Lung (tissue), 11 donors: ENCODE measurements at regions not wholly inside any gene's neighbourhood (a gene's known extent, or its start where the extent isn't known, plus 50 kb on each side); places are given as distances from the start of the nearest gene placed in this dataset.

Experiments
- ATAC-seq: fragments of 200-7000 bp; cut with Tn5 transposase; one replicate; pipeline ENCODE4 v1.9.1; 2020; ENCODE audit warnings: moderate number of reproducible peaks; ENCODE audit not compliant: insufficient read depth, low FRiP score
- DNase-seq, 3 donors: peaks; one replicate each; pipeline ENCODE4 v3.0.0-alpha.2; 2013 to 2017
- H3K27ac ChIP-seq, 2 donors: one replicate each; pipeline ENCODE4 v1.5.1; 2013; ENCODE audit warnings: mild to moderate bottlenecking in 2 of 2, moderate library complexity in 2 of 2, control low read depth in 1 of 2, inconsistent platforms in 1 of 2, low read depth in 1 of 2, low read length in 1 of 2
- H3K27me3 ChIP-seq, 3 donors: one replicate each; pipeline ENCODE4 v1.5.1; 2013; ENCODE audit warnings: low read length in 2 of 3; ENCODE audit not compliant: control insufficient read depth in 3 of 3, insufficient read depth in 3 of 3
- H3K36me3 ChIP-seq, 4 donors: one replicate each; pipeline ENCODE4 v1.5.1; 2013; ENCODE audit warnings: low read length in 4 of 4, mild to moderate bottlenecking in 1 of 4, moderate library complexity in 1 of 4; ENCODE audit not compliant: control insufficient read depth in 4 of 4, insufficient read depth in 4 of 4
- H3K4me1 ChIP-seq, 5 donors: one replicate each; pipeline ENCODE4 v1.5.1; 2013; ENCODE audit warnings: low read length in 5 of 5, mild to moderate bottlenecking in 2 of 5, moderate library complexity in 1 of 5; ENCODE audit not compliant: control insufficient read depth in 5 of 5, insufficient read depth in 5 of 5
- H3K4me3 ChIP-seq: one replicate; pipeline ENCODE4 v1.5.1; 2013; ENCODE audit warnings: mild to moderate bottlenecking, control low read depth, moderate library complexity
- H3K9ac ChIP-seq, 2 donors: one replicate each; pipeline ENCODE4 v1.5.1; 2013; ENCODE audit warnings: low read length in 2 of 2, control low read depth in 1 of 2; ENCODE audit not compliant: insufficient read depth in 1 of 2
- H3K9me3 ChIP-seq, 4 donors: one replicate each; pipeline ENCODE4 v1.5.1; 2013; ENCODE audit warnings: low read length in 3 of 4, mild to moderate bottlenecking in 1 of 4, moderate library complexity in 1 of 4; ENCODE audit not compliant: control insufficient read depth in 4 of 4, insufficient read depth in 3 of 4
- WGBS, 2 donors: extraction: QIAGEN DNeasy Blood & Tissue Kit; methylation state at CpG; one replicate each; pipeline ENCODE4 v1.1.7; 2013; 5-methylcytosine and 5-hydroxymethylcytosine counted together
- TF ChIP-seq, protein P1 (sequence below): IDR thresholded peaks from 2 replicates; pipeline ENCODE4 v1.5.1; 2012; ENCODE audit warnings: mild to moderate bottlenecking; ENCODE audit errors: control extremely low read depth, extremely low read depth
- donor health status: control.
- donor health status: control.
- donor health status: Bipolar disorder and iron deficiency.
- donor health status: healthy.
- donor health status: DM: yes; HTN: yes; CAD: no.

DNA sequence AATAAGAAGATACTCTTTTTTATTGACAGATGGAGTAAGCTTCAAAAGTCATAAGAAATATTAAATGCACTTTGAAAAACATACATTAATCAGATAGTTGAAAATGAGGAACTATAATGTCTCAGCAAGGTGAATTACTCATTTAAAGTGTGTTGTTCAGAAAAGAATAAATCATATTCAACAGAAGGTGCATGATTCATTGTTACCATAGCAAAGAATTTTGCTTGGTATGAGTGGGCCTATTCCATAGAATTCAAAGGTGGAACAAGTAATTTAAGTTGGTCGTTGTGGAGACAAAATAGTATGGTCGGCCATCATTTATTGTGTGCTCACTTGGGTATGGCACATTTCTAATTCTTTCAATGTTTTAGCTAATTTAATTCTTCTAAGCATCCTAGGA is 1920.2 kb upstream of the CDH9 start:
- DNase-seq (no peak), ATAC-seq (no peak)
- TF ChIP-seq, protein P1, sequence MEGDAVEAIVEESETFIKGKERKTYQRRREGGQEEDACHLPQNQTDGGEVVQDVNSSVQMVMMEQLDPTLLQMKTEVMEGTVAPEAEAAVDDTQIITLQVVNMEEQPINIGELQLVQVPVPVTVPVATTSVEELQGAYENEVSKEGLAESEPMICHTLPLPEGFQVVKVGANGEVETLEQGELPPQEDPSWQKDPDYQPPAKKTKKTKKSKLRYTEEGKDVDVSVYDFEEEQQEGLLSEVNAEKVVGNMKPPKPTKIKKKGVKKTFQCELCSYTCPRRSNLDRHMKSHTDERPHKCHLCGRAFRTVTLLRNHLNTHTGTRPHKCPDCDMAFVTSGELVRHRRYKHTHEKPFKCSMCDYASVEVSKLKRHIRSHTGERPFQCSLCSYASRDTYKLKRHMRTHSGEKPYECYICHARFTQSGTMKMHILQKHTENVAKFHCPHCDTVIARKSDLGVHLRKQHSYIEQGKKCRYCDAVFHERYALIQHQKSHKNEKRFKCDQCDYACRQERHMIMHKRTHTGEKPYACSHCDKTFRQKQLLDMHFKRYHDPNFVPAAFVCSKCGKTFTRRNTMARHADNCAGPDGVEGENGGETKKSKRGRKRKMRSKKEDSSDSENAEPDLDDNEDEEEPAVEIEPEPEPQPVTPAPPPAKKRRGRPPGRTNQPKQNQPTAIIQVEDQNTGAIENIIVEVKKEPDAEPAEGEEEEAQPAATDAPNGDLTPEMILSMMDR, result no peak
- Histone ChIP-seq H3K4me3 (no peak overlapping the region), H3K9me3 (no peaks in the 10 kb centered on the region), H3K4me1 (no peaks in the 10 kb centered on the region), H3K27ac (no peak overlapping the region), H3K36me3 (no peaks in the 10 kb centered on the region), H3K27me3 (no peaks in the 10 kb centered on the region), H3K9ac (no peak overlapping the region)
- WGBS, 2 donors, result 91 to 95% methylated on average over 2 of the region's 2 CpGs

DNA sequence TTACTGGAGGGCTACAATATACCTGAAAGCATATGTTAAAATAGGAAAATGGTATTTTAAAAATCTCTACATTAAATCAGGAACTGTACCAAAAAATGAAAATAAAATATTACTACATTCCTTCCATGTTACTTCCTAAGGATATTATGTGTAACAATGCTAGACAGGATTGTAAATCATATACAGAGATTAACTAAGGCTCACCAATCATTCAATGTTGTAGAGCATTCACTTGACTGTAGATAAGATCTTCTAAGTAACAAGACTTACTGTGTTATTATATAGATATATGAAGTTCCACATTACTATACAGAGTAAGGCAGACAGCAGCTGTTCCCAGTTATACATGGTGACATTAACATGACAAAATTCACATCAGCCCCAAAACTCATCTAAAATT is 1919.1 kb upstream of the CDH9 start:
- no peak overlapping the region for H3K9ac ChIP-seq
- H3K27me3 ChIP-seq, result no peaks in the 10 kb centered on the region
- H3K36me3 ChIP-seq, result no peaks in the 10 kb centered on the region
- H3K27ac ChIP-seq, result no peak overlapping the region
- no peaks in the 10 kb centered on the region for H3K9me3 ChIP-seq
- TF ChIP-seq, protein P1, result no peak
- no peak for DNase-seq
- no peak overlapping the region for H3K4me3 ChIP-seq
- H3K4me1 ChIP-seq, result no peaks in the 10 kb centered on the region
- ATAC-seq, result no peak

DNA sequence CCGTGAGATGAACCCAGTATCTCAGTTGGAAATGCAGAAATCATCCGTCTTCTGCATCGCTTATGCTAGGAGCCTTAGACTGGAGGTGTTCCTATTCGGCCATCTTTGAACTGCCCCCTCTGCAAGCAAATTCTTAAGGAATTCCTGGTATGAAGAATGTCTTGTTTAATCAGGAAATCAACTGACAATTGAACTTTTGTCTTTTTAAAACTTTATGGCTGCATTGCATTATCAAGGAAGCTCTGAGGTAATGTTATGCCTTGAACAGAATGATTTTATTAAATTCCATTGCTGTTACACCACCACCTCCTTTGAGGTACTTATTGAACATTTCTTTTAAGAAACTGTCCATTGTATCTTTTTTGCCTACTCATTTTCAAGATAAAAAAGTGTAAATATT is 1915.7 kb upstream of the CDH9 start:
- 81 to 89% methylated on average over 4 of the region's 4 CpGs for WGBS, 2 donors
- no peak for ATAC-seq
- no peak overlapping the region for H3K4me3 ChIP-seq

DNA sequence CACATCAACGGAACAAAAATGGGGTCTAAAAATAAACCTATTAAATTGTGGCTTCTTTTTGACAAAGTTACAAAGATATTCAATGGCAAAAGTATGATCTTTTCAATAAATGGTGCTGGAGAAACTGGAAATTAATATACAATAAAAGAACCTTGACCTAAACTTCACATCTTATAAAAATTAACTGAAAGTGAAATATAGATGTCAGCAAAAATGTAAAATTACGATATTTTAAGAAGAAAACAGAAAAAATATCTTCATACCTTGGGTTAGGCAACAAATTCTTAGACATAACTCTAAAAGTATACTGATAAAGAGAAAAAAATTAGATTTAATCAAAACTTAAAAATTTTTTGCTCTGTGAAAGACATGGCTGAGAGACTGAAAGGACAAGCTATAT is 1909.5 kb upstream of the CDH9 start:
- WGBS, 2 donors, result 77 to 79% methylated on average over 2 of the region's 2 CpGs
- Histone ChIP-seq H3K36me3 (no peaks in the 10 kb centered on the region), H3K9ac (no peak overlapping the region), H3K4me1 (no peaks in the 10 kb centered on the region), H3K9me3 (peaks cover 0 to 2% (median 0%) of the 10 kb centered on the region in 4 donors), H3K27ac (no peak overlapping the region), H3K4me3 (no peak overlapping the region), H3K27me3 (no peaks in the 10 kb centered on the region)
- DNase-seq (no peak), ATAC-seq (no peak)
- TF ChIP-seq, protein P1, result no peak

More for the DNA sequence above, 1915.7 kb upstream of the CDH9 start:
- H3K9ac ChIP-seq, result no peak overlapping the region
- H3K36me3 ChIP-seq, result no peaks in the 10 kb centered on the region
- DNase-seq, result no peak
- H3K4me1 ChIP-seq, result no peaks in the 10 kb centered on the region
- TF ChIP-seq, protein P1, result no peak
- no peaks in the 10 kb centered on the region for H3K27me3 ChIP-seq
- no peak overlapping the region for H3K27ac ChIP-seq
- peaks cover 0 to 2% (median 0%) of the 10 kb centered on the region in 4 donors for H3K9me3 ChIP-seq
